22Rv1 (cell line): ENCODE measurements at regions not wholly inside any gene's neighbourhood (a gene's known extent, or its start where the extent isn't known, plus 50 kb on each side); places are given as distances from the start of the nearest gene placed in this dataset.

Source experiments
- H3K27ac ChIP-seq: fragments of 450-650 bp; 2 replicates; pipeline ENCODE4 v1.5.1; 2017
- ZFX ChIP-seq: fragments of 450-650 bp; IDR thresholded peaks from 2 replicates; pipeline ENCODE4 v1.6.1; 2017; ENCODE audit warnings: antibody characterized with exemption, borderline replicate concordance
- TF ChIP-seq, protein P1 (sequence below): fragments of 450-650 bp; IDR thresholded peaks from 2 replicates; pipeline ENCODE4 v1.5.1; 2017; ENCODE audit warnings: mild to moderate bottlenecking

DNA sequence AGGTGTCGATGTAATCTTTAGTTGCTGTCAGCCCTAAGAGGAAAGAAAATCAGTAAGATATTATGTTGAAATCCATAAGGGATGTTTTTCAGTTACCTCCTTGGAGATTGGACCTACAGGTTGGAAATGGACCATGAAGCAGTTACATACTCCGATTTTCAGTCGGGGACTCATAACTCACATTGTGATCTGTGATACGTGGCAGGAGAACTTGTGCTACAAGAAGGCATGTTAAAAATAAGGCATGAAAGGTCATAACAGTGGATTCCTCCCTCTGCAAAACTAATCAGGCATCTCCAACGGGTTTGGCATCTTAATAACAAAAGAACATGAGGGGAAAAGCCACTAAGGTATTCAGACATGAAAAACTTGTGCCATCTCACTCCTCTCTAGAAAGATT lies 111.2 kb upstream of the CACHD1 start:
- TF ChIP-seq, protein P1, sequence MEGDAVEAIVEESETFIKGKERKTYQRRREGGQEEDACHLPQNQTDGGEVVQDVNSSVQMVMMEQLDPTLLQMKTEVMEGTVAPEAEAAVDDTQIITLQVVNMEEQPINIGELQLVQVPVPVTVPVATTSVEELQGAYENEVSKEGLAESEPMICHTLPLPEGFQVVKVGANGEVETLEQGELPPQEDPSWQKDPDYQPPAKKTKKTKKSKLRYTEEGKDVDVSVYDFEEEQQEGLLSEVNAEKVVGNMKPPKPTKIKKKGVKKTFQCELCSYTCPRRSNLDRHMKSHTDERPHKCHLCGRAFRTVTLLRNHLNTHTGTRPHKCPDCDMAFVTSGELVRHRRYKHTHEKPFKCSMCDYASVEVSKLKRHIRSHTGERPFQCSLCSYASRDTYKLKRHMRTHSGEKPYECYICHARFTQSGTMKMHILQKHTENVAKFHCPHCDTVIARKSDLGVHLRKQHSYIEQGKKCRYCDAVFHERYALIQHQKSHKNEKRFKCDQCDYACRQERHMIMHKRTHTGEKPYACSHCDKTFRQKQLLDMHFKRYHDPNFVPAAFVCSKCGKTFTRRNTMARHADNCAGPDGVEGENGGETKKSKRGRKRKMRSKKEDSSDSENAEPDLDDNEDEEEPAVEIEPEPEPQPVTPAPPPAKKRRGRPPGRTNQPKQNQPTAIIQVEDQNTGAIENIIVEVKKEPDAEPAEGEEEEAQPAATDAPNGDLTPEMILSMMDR, result no peak
- TF ChIP-seq ZFX, result no peak
- no peak overlapping the region for H3K27ac ChIP-seq

DNA sequence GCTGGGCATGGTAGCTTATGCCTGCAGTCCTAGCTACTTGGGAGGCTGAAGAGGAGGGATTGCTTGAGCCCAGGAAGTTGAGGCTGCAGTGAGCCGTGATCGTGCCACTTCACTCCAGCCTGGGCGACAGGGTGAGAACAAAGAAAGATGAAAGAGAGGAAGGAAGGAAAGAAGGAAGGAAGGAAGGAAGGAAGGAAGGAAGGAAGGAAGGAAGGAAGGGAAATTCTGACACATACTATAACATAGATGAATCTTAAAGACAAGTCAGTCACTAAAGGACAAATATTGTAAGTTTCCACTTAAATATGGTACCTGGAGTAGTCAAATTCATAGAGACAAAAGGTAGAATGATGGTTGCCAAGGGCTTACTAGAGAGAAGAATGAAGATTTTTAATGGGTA lies 108.0 kb upstream of the CACHD1 start:
- H3K27ac ChIP-seq, result no peak overlapping the region
- TF ChIP-seq ZFX, result no peak
- TF ChIP-seq, protein P1, result no peak

GRCh38 chr1:64363111-64363510 lies 106.8 kb upstream of the CACHD1 start:
- H3K27ac ChIP-seq, result no peak overlapping the region
- TF ChIP-seq ZFX, result no peak
- TF ChIP-seq, protein P1, result no peak

DNA sequence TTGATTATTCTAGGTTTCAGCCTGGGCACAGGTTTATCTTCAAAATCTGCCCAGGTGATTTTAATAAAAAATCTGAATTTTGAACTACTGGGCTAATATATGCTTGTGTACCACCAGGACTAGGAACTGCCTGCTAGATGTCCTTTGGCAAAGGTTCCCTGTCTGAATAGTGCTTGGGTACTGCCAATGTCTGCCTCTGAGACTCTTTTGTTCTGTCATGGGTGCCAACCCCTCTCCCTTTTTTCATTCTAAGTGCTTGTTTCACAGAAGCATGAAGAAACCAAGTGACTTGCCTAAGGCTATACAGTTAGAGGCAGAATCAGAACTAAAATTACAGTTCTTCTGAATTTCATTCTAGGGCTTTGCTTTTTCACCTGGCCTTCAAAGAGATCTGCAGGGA lies 106.3 kb upstream of the CACHD1 start:
- TF ChIP-seq ZFX, result no peak
- H3K27ac ChIP-seq, result no peak overlapping the region

DNA sequence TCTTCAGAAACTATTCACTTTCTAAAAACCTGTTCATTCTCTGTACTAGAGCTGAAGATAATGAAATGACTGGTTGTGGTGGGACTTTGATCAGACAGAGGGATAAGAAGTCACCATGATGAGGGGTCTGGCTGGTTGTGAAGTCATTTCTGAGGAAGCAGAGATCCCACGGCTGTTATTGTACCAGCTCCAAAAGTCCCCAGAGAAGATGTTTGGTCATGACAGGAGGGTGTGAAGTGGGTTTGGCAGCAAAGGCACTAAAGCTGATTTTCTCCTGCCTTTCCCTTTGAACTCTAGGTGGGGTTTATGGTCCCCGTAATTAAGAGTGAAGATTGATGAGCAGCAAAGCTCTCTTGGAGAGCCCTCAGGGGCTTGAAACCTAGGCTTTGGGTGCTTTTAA lies 103.1 kb upstream of the CACHD1 start:
- TF ChIP-seq, protein P1, result no peak
- TF ChIP-seq ZFX, result no peak
- H3K27ac ChIP-seq, result no peak overlapping the region

DNA sequence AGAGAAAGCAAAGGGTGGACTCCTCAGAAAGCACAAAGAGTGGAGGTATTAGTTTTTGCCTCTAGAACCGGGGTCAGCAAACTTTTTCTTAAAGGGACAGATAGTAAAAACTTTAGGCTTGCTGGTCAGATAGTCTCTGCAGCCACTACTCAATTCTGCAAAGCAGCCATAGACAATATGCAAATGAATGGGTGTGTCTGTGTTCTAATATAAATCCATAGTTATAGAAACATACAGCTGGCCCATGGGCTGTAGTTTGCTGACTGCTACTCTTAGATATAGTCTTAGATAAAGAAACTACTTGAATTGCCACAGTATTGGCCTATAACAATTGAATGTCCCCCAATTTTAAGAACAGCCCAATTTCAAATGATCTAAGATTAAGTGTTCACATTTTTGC lies 101.6 kb upstream of the CACHD1 start:
- TF ChIP-seq, protein P1, result no peak
- TF ChIP-seq ZFX, result no peak
- no peak overlapping the region for H3K27ac ChIP-seq

DNA sequence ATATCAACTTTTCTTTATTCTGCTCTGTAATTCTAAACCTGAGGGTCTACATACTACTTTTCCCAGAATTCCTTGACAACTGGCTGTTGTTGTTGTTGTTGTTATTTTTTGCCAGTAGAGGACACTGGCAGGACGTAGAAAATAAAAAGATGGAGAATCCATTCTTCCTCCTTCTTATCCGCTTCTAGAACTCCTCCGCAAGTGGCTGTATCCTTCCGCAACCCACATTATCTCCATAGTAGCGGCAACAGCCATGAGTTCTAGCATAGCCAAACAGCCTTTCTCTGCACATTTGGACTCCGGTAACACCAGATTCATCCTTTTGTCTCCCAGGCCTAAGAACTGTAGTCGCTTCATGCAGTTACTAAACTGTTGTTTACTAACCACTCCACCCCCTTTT lies 91.1 kb upstream of the CACHD1 start:
- no peak overlapping the region for H3K27ac ChIP-seq
- TF ChIP-seq ZFX, result no peak
- TF ChIP-seq, protein P1, result 0 out of 2 replicates have a peak, but pooled peaks have one; percentile 10

- TF ChIP-seq ZFX, result no peak
- no peak overlapping the region for H3K27ac ChIP-seq
Measured at GRCh38 chr1:64387389-64388285, 82.3 kb upstream of the CACHD1 start.
